H1 (cell line): ENCODE measurements at regions not wholly inside any gene's neighbourhood (a gene's known extent, or its start where the extent isn't known, plus 50 kb on each side); places are given as distances from the start of the nearest gene placed in this dataset.

Source experiments
- CTCF ChIA-PET: fragments of 300-600 bp; sonication (Branson Sonifier 250); formaldehyde crosslinking; loops from one replicate; lab custom pipeline; 2021; ENCODE audit not compliant: partially characterized antibody; lab: Charles Lee
- POLR2A ChIA-PET: fragments of 300-600 bp; sonication (Branson Sonifier 250); formaldehyde crosslinking; loops from one replicate; lab custom pipeline; 2021; ENCODE audit warnings: inconsistent platforms; ENCODE audit not compliant: partially characterized antibody; lab: Charles Lee
- DNase-seq, 2 experiments: peaks; one replicate each; pipeline versions ENCODE4 v3.0.0 to v3.0.0-alpha.2; 2010 to 2022; ENCODE audit warnings: low spot score in 2 of 2, low read depth in 1 of 2, mixed read lengths in 1 of 2
- FAIRE-seq: peaks from 2 replicates; lab custom pipeline; 2011; peaks lifted over from hg19 to GRCh38; lab: Jason Lieb, UNC
- H2AFZ ChIP-seq: 2 replicates; pipeline ENCODE4 v1.8.1; 2012; ENCODE audit warnings: low read length, inconsistent platforms
- H2AK5ac ChIP-seq: 2 replicates; pipeline ENCODE4 v1.6.1; 2013; ENCODE audit warnings: low read depth, low read length
- H2BK120ac ChIP-seq: replicated peaks from 2 replicates; pipeline ENCODE3; 2013; ENCODE audit warnings: low read depth, low read length, inconsistent platforms
- H2BK12ac ChIP-seq: 2 replicates; pipeline ENCODE4 v1.6.1; 2013; ENCODE audit warnings: low read depth, low read length
- H2BK15ac ChIP-seq: 2 replicates; pipeline ENCODE4 v1.6.1; 2013; ENCODE audit warnings: low read length
- H2BK20ac ChIP-seq: 2 replicates; pipeline ENCODE4 v1.6.1; 2013; ENCODE audit warnings: low read length
- H2BK5ac ChIP-seq: 2 replicates; pipeline ENCODE4 v1.6.1; 2013; ENCODE audit warnings: low read depth, low read length
- H3K14ac ChIP-seq: 2 replicates; pipeline ENCODE4 v1.6.1; 2013; ENCODE audit warnings: inconsistent platforms; ENCODE audit not compliant: insufficient read length
- H3K18ac ChIP-seq: 2 replicates; pipeline ENCODE4 v1.6.1; 2013; ENCODE audit warnings: low read length; ENCODE audit errors: extremely low read depth
- H3K23ac ChIP-seq: 2 replicates; pipeline ENCODE4 v1.6.1; 2013; ENCODE audit warnings: inconsistent platforms; ENCODE audit not compliant: insufficient read length
- H3K23me2 ChIP-seq: 2 replicates; pipeline ENCODE4 v1.6.1; 2013; ENCODE audit warnings: low read depth, low read length
- H3K27ac ChIP-seq: 2 replicates; pipeline ENCODE4 v1.6.1; 2011; ENCODE audit warnings: low read depth, low read length, inconsistent platforms
- H3K27me3 ChIP-seq, 4 experiments: replicated peaks in 1 of 4; 1 replicate in 1 of 4; 2 replicates in 3 of 4; pipeline versions ENCODE4 v1.6.1 to v1.8.1; 2011 to 2013; ENCODE audit warnings: low read length in 3 of 4, mild to moderate bottlenecking in 3 of 4, inconsistent platforms in 2 of 4, mixed read lengths in 2 of 4, moderate library complexity in 1 of 4; ENCODE audit not compliant: control insufficient read depth in 3 of 4, insufficient read depth in 3 of 4; ENCODE audit errors: extremely low read depth in 1 of 4
- H3K36me3 ChIP-seq, 4 experiments: 2 replicates each; pipeline versions ENCODE4 v1.6.1 to v1.8.1; 2011 to 2013; ENCODE audit warnings: mild to moderate bottlenecking in 4 of 4, low read length in 3 of 4, moderate library complexity in 2 of 4, control low read depth in 1 of 4, inconsistent platforms in 1 of 4; ENCODE audit not compliant: insufficient read depth in 4 of 4, control insufficient read depth in 2 of 4
- H3K4ac ChIP-seq: replicated peaks from 2 replicates; pipeline ENCODE3; 2013; ENCODE audit warnings: low read length, low read depth, mixed read lengths, inconsistent platforms; ENCODE audit not compliant: insufficient read length
- H3K4me1 ChIP-seq, 4 experiments: replicated peaks in 1 of 4; 1 replicate in 1 of 4; 2 replicates in 3 of 4; pipeline versions ENCODE4 v1.6.1 to v1.8.1; 2011 to 2013; ENCODE audit warnings: low read length in 3 of 4, inconsistent platforms in 2 of 4, mixed read lengths in 1 of 4; ENCODE audit not compliant: insufficient read depth in 4 of 4, control insufficient read depth in 3 of 4
- H3K4me2 ChIP-seq, 2 experiments: 2 replicates each; pipeline versions ENCODE4 v1.6.1 to v1.8.1; 2011 to 2013; ENCODE audit warnings: low read depth in 2 of 2, low read length in 2 of 2, control low read depth in 1 of 2, inconsistent platforms in 1 of 2, mild to moderate bottlenecking in 1 of 2; ENCODE audit not compliant: insufficient read depth in 1 of 2
- H3K4me3 ChIP-seq, 4 experiments: fragments of 200-600, 300-600 bp in 1 of 4; sonication (generic), shearing (Covaris generic), sonication (Bioruptor Twin) in 1 of 4; 2 replicates each; pipeline versions ENCODE4 v1.5.1 to v1.8.1; 2011 to 2016; ENCODE audit warnings: low read length in 4 of 4, low read depth in 3 of 4, control low read depth in 2 of 4, inconsistent platforms in 2 of 4, mild to moderate bottlenecking in 2 of 4, mixed read lengths in 1 of 4, moderate library complexity in 1 of 4; ENCODE audit not compliant: insufficient read depth in 2 of 4; ENCODE audit errors: extremely low read depth in 1 of 4
- H3K56ac ChIP-seq: replicated peaks from 2 replicates; pipeline ENCODE3; 2013; ENCODE audit warnings: low read depth, mild to moderate bottlenecking, mixed read lengths, low read length, inconsistent platforms; ENCODE audit not compliant: insufficient read length
- H3K79me1 ChIP-seq: 2 replicates; pipeline ENCODE4 v1.6.1; 2013; ENCODE audit warnings: low read depth, low read length, control low read depth
- H3K79me2 ChIP-seq, 2 experiments: 2 replicates each; pipeline versions ENCODE4 v1.6.1 to v1.8.1; 2012 to 2013; ENCODE audit warnings: low read length in 2 of 2, mild to moderate bottlenecking in 2 of 2, inconsistent platforms in 1 of 2; ENCODE audit not compliant: insufficient read depth in 2 of 2, control insufficient read depth in 1 of 2
- H3K9ac ChIP-seq, 4 experiments: replicated peaks in 1 of 4; 1 replicate in 1 of 4; 2 replicates in 3 of 4; pipeline versions ENCODE4 v1.6.1 to v1.8.1; 2011 to 2013; ENCODE audit warnings: low read depth in 3 of 4, low read length in 3 of 4, control low read depth in 2 of 4, mild to moderate bottlenecking in 2 of 4, moderate library complexity in 2 of 4, inconsistent platforms in 1 of 4; ENCODE audit errors: extremely low read depth in 1 of 4
- H3K9me3 ChIP-seq, 2 experiments: 2 replicates each; pipeline versions ENCODE4 v1.6.1 to v1.8.1; 2012 to 2013; ENCODE audit warnings: mild to moderate bottlenecking in 2 of 2, moderate library complexity in 2 of 2, control low read depth in 1 of 2, inconsistent platforms in 1 of 2, low read depth in 1 of 2, low read length in 1 of 2, mixed read lengths in 1 of 2; ENCODE audit not compliant: insufficient read depth in 2 of 2
- H4K20me1 ChIP-seq, 2 experiments: replicated peaks in 1 of 2; 2 replicates each; pipeline versions ENCODE3 to v1.8.1; 2011 to 2013; ENCODE audit warnings: inconsistent platforms in 2 of 2, low read length in 2 of 2, mild to moderate bottlenecking in 1 of 2; ENCODE audit not compliant: insufficient read depth in 2 of 2, control insufficient read depth in 1 of 2
- H4K5ac ChIP-seq: 2 replicates; pipeline ENCODE4 v1.6.1; 2013; ENCODE audit warnings: low read length, low read depth, mixed read lengths, inconsistent platforms; ENCODE audit not compliant: insufficient read length
- H4K8ac ChIP-seq: 2 replicates; pipeline ENCODE4 v1.8.0; 2013; ENCODE audit warnings: mild to moderate bottlenecking, moderate library complexity, low read length, inconsistent platforms; ENCODE audit not compliant: insufficient read depth; ENCODE audit errors: extremely low read depth
- H4K91ac ChIP-seq: replicated peaks from 2 replicates; pipeline ENCODE3; 2013; ENCODE audit warnings: low read length, mixed read lengths, inconsistent platforms; ENCODE audit not compliant: insufficient read length
- CEBPB ChIP-seq: IDR thresholded peaks from 2 replicates; pipeline ENCODE4 v1.6.1; 2012; ENCODE audit warnings: low read depth, low read length
- GABPA ChIP-seq: IDR thresholded peaks from 2 replicates; pipeline ENCODE4 v1.6.1; 2011; ENCODE audit warnings: mild to moderate bottlenecking, low read length, moderate library complexity, borderline replicate concordance; ENCODE audit not compliant: insufficient read depth
- KDM1A ChIP-seq: fragments of 200-600, 300-600 bp; sonication (generic); IDR thresholded peaks from 2 replicates; pipeline ENCODE4 v1.7.1; 2016; ENCODE audit warnings: mild to moderate bottlenecking, low read length, borderline replicate concordance
- NRF1 ChIP-seq: IDR thresholded peaks from 2 replicates; pipeline ENCODE4 v1.6.1; 2011; ENCODE audit warnings: mild to moderate bottlenecking, low read depth, low read length, improper control_type of control experiment
- SIN3A ChIP-seq, 2 experiments: IDR thresholded peaks in 1 of 2; conservative IDR thresholded peaks in 1 of 2; 2 replicates each; pipeline ENCODE4 v1.6.1; 2011 to 2012; ENCODE audit warnings: low read length in 2 of 2, improper control_type of control experiment in 1 of 2, low read depth in 1 of 2, mild to moderate bottlenecking in 1 of 2
- SP2 ChIP-seq: IDR thresholded peaks from 2 replicates; pipeline ENCODE4 v1.6.1; 2012; ENCODE audit warnings: mild to moderate bottlenecking, low read length, inconsistent platforms
- TAF1 ChIP-seq: IDR thresholded peaks from 2 replicates; pipeline ENCODE4 v1.6.1; 2011; ENCODE audit warnings: mild to moderate bottlenecking, low read depth, low read length
- TCF12 ChIP-seq: IDR thresholded peaks from 2 replicates; pipeline ENCODE4 v1.6.1; 2011; ENCODE audit warnings: low read depth, mild to moderate bottlenecking, low read length
- WGBS, 2 experiments: shearing (Covaris generic) in 1 of 2; methylation state at CpG; one replicate each; pipeline versions ENCODE4 v1.1.6 to v1.1.7; 2013 to 2015; ENCODE audit warnings: low lambda C conversion rate in 2 of 2, mixed read lengths in 2 of 2, inconsistent platforms in 1 of 2, low coverage in 1 of 2, missing lambda C conversion rate in 1 of 2; ENCODE audit not compliant: insufficient replicate concordance in 2 of 2, insufficient coverage in 1 of 2, insufficient read length in 1 of 2; ENCODE audit errors: extremely low coverage in 1 of 2, missing lambda C conversion rate in 1 of 2; 5-methylcytosine and 5-hydroxymethylcytosine counted together

- FAIRE-seq (no peak), DNase-seq (no peak)
- H4K91ac ChIP-seq: no peak overlapping the region
- POLR2A ChIA-PET: no interaction called here
- no peaks in the 10 kb centered on the region for H3K79me1 ChIP-seq
- H3K56ac ChIP-seq: no peak overlapping the region
- H3K14ac ChIP-seq: no peak overlapping the region
- no peaks in the 10 kb centered on the region for H3K4me1 ChIP-seq
- no peak overlapping the region for H3K4me2 ChIP-seq
- no peaks in the 10 kb centered on the region for H3K27me3 ChIP-seq
- WGBS, 2 experiments: 94% methylated on average over 2 of the region's 2 CpGs; no CpG with 5 or more reads in 1 of the 2 experiments
- H3K18ac ChIP-seq: no peak overlapping the region
- no peak overlapping the region for H2AK5ac ChIP-seq
- no peak overlapping the region for H4K5ac ChIP-seq
- no peak overlapping the region for H3K4me3 ChIP-seq
- H3K23me2 ChIP-seq: no peaks in the 10 kb centered on the region
- H4K8ac ChIP-seq: no peak overlapping the region
- no peak overlapping the region for H3K4ac ChIP-seq
- no peak overlapping the region for H2BK5ac ChIP-seq
- no peak overlapping the region for H3K27ac ChIP-seq
- no peaks in the 10 kb centered on the region for H4K20me1 ChIP-seq
- no peaks in the 10 kb centered on the region for H3K9me3 ChIP-seq
- no peak overlapping the region for H2BK12ac ChIP-seq
- no peak overlapping the region for H3K23ac ChIP-seq
- no peak overlapping the region for H2BK120ac ChIP-seq
- no peak overlapping the region for H2AFZ ChIP-seq
- no peaks in the 10 kb centered on the region for H3K79me2 ChIP-seq
- H2BK15ac ChIP-seq: no peak overlapping the region
- no peak overlapping the region for H3K9ac ChIP-seq
- no peak overlapping the region for H2BK20ac ChIP-seq
- H3K36me3 ChIP-seq: no peaks in the 10 kb centered on the region
- CTCF ChIA-PET: no interaction called here
- TF ChIP-seq SIN3A (conservative IDR thresholded peaks at IDR 0.05 in 1 of 2, IDR thresholded peaks at IDR 0.05 in 1 of 2; ENCODE audit: low read depth in 1 of 2, low read length in 2 of 2) (no peak), KDM1A (no peak), CEBPB (no peak), NRF1 (no peak), GABPA (no peak), TCF12 (no peak), SP2 (no peak), TAF1 (no peak)
These were observed 549.5 kb upstream of the OLFM3 start for GRCh38 chr1:102546251-102546650.
